ENCODE measurements at regions not wholly inside any gene's neighbourhood (a gene's known extent, or its start where the extent isn't known, plus 50 kb on each side); places are given as distances from the start of the nearest gene placed in this dataset.
A peak's percentile ranks its signal among the peaks of the same experiment; 100 is the strongest.

GRCh38 chr12:97967831-97968230 is 505.2 kb downstream of the RMST start:
- TF ChIP-seq SMC3 (conservative IDR thresholded peaks at IDR 0.05; ENCODE audit: poor library complexity) (no peak), MXI1 (conservative IDR thresholded peaks at IDR 0.05; ENCODE audit: poor library complexity, severe bottlenecking) (no peak), EZH2 (IDR thresholded peaks at IDR 0.05; ENCODE audit: borderline replicate concordance, insufficient read depth, low read length, poor library complexity, severe bottlenecking) (no peak), POLR2AphosphoS5 (IDR thresholded peaks at IDR 0.05) (no peak), REST (IDR thresholded peaks at IDR 0.05; ENCODE audit: borderline replicate concordance) (no peak), EP300 (conservative IDR thresholded peaks at IDR 0.05; ENCODE audit: poor library complexity, severe bottlenecking) (no peak), CTCF (IDR thresholded peaks at IDR 0.05; ENCODE audit: poor library complexity, severe bottlenecking) (no peak), RAD21 (conservative IDR thresholded peaks at IDR 0.05) (no peak), TAF1 (IDR thresholded peaks at IDR 0.05; ENCODE audit: low read depth) (no peak)
- Histone ChIP-seq H3K9ac (ENCODE audit: low read length) (no peak overlapping the region), H3K27me3 (ENCODE audit: insufficient read depth, low read depth, low read length) (no peaks in the 10 kb centered on the region), H3K27ac (ENCODE audit: low read length) (no peak overlapping the region), H3K79me2 (replicated peaks; ENCODE audit: insufficient read depth, low read length) (no peaks in the 10 kb centered on the region), H3K4me2 (ENCODE audit: low read length) (no peak overlapping the region), H3K4me3 (ENCODE audit: low read length) (no peak overlapping the region), H4K20me1 (ENCODE audit: insufficient read depth) (no peaks in the 10 kb centered on the region), H3K9me2 (ENCODE audit: insufficient read depth, low read length) (no peaks in the 10 kb centered on the region), H2AFZ (ENCODE audit: low read depth, low read length) (no peak overlapping the region), H3K9me3 (ENCODE audit: low read length) (no peaks in the 10 kb centered on the region), H3K36me3 (ENCODE audit: insufficient read depth, low read length) (no peaks in the 10 kb centered on the region), H3F3A (ENCODE audit: insufficient read depth, low read length, poor library complexity, severe bottlenecking) (no peaks in the 10 kb centered on the region)

GRCh38 chr12:97968641-97969197 is 506.1 kb downstream of the RMST start:
- Histone ChIP-seq H3K79me2 (replicated peaks; ENCODE audit: insufficient read depth, low read length) (no peaks in the 10 kb centered on the region), H3K4me2 (ENCODE audit: low read length) (no peak overlapping the region), H3K4me3 (ENCODE audit: low read length) (no peak overlapping the region), H3K9me2 (ENCODE audit: insufficient read depth, low read length) (no peaks in the 10 kb centered on the region), H3K36me3 (ENCODE audit: insufficient read depth, low read length) (no peaks in the 10 kb centered on the region), H3K27me3 (ENCODE audit: insufficient read depth, low read depth, low read length) (no peaks in the 10 kb centered on the region), H3F3A (ENCODE audit: insufficient read depth, low read length, poor library complexity, severe bottlenecking) (no peaks in the 10 kb centered on the region), H2AFZ (ENCODE audit: low read depth, low read length) (no peak overlapping the region), H3K27ac (ENCODE audit: low read length) (peak overlapping the region; percentile 44), H4K20me1 (ENCODE audit: insufficient read depth) (no peaks in the 10 kb centered on the region), H3K9me3 (ENCODE audit: low read length) (no peaks in the 10 kb centered on the region), H3K9ac (ENCODE audit: low read length) (no peak overlapping the region)
- no peak for TF ChIP-seq CTCF (IDR thresholded peaks at IDR 0.05; ENCODE audit: poor library complexity, severe bottlenecking)
- TF ChIP-seq EP300 (conservative IDR thresholded peaks at IDR 0.05; ENCODE audit: poor library complexity, severe bottlenecking), result peak; percentile 58

Measured in neural cell (in vitro differentiated cells).